H1 (cell line): ENCODE measurements at regions not wholly inside any gene's neighbourhood (a gene's known extent, or its start where the extent isn't known, plus 50 kb on each side); places are given as distances from the start of the nearest gene placed in this dataset.

Experiments
- CTCF ChIA-PET: fragments of 300-600 bp; sonication (Branson Sonifier 250); formaldehyde crosslinking; loops from one replicate; lab custom pipeline; 2021; ENCODE audit not compliant: partially characterized antibody; lab: Charles Lee
- POLR2A ChIA-PET: fragments of 300-600 bp; sonication (Branson Sonifier 250); formaldehyde crosslinking; loops from one replicate; lab custom pipeline; 2021; ENCODE audit warnings: inconsistent platforms; ENCODE audit not compliant: partially characterized antibody; lab: Charles Lee
- DNase-seq, 2 experiments: peaks; one replicate each; pipeline versions ENCODE4 v3.0.0 to v3.0.0-alpha.2; 2010 to 2022; ENCODE audit warnings: low spot score in 2 of 2, low read depth in 1 of 2, mixed read lengths in 1 of 2
- FAIRE-seq: peaks from 2 replicates; lab custom pipeline; 2011; peaks lifted over from hg19 to GRCh38; lab: Jason Lieb, UNC
- H2AFZ ChIP-seq: 2 replicates; pipeline ENCODE4 v1.8.1; 2012; ENCODE audit warnings: low read length, inconsistent platforms
- H2AK5ac ChIP-seq: 2 replicates; pipeline ENCODE4 v1.6.1; 2013; ENCODE audit warnings: low read depth, low read length
- H2BK120ac ChIP-seq: replicated peaks from 2 replicates; pipeline ENCODE3; 2013; ENCODE audit warnings: low read depth, low read length, inconsistent platforms
- H2BK12ac ChIP-seq: 2 replicates; pipeline ENCODE4 v1.6.1; 2013; ENCODE audit warnings: low read depth, low read length
- H2BK15ac ChIP-seq: 2 replicates; pipeline ENCODE4 v1.6.1; 2013; ENCODE audit warnings: low read length
- H2BK20ac ChIP-seq: 2 replicates; pipeline ENCODE4 v1.6.1; 2013; ENCODE audit warnings: low read length
- H2BK5ac ChIP-seq: 2 replicates; pipeline ENCODE4 v1.6.1; 2013; ENCODE audit warnings: low read depth, low read length
- H3K14ac ChIP-seq: 2 replicates; pipeline ENCODE4 v1.6.1; 2013; ENCODE audit warnings: inconsistent platforms; ENCODE audit not compliant: insufficient read length
- H3K18ac ChIP-seq: 2 replicates; pipeline ENCODE4 v1.6.1; 2013; ENCODE audit warnings: low read length; ENCODE audit errors: extremely low read depth
- H3K23ac ChIP-seq: 2 replicates; pipeline ENCODE4 v1.6.1; 2013; ENCODE audit warnings: inconsistent platforms; ENCODE audit not compliant: insufficient read length
- H3K23me2 ChIP-seq: 2 replicates; pipeline ENCODE4 v1.6.1; 2013; ENCODE audit warnings: low read depth, low read length
- H3K27ac ChIP-seq: 2 replicates; pipeline ENCODE4 v1.6.1; 2011; ENCODE audit warnings: low read depth, low read length, inconsistent platforms
- H3K27me3 ChIP-seq, 4 experiments: replicated peaks in 1 of 4; 1 replicate in 1 of 4; 2 replicates in 3 of 4; pipeline versions ENCODE4 v1.6.1 to v1.8.1; 2011 to 2013; ENCODE audit warnings: low read length in 3 of 4, mild to moderate bottlenecking in 3 of 4, inconsistent platforms in 2 of 4, mixed read lengths in 2 of 4, moderate library complexity in 1 of 4; ENCODE audit not compliant: control insufficient read depth in 3 of 4, insufficient read depth in 3 of 4; ENCODE audit errors: extremely low read depth in 1 of 4
- H3K36me3 ChIP-seq, 4 experiments: 2 replicates each; pipeline versions ENCODE4 v1.6.1 to v1.8.1; 2011 to 2013; ENCODE audit warnings: mild to moderate bottlenecking in 4 of 4, low read length in 3 of 4, moderate library complexity in 2 of 4, control low read depth in 1 of 4, inconsistent platforms in 1 of 4; ENCODE audit not compliant: insufficient read depth in 4 of 4, control insufficient read depth in 2 of 4
- H3K4ac ChIP-seq: replicated peaks from 2 replicates; pipeline ENCODE3; 2013; ENCODE audit warnings: low read length, low read depth, mixed read lengths, inconsistent platforms; ENCODE audit not compliant: insufficient read length
- H3K4me1 ChIP-seq, 4 experiments: replicated peaks in 1 of 4; 1 replicate in 1 of 4; 2 replicates in 3 of 4; pipeline versions ENCODE4 v1.6.1 to v1.8.1; 2011 to 2013; ENCODE audit warnings: low read length in 3 of 4, inconsistent platforms in 2 of 4, mixed read lengths in 1 of 4; ENCODE audit not compliant: insufficient read depth in 4 of 4, control insufficient read depth in 3 of 4
- H3K4me2 ChIP-seq, 2 experiments: 2 replicates each; pipeline versions ENCODE4 v1.6.1 to v1.8.1; 2011 to 2013; ENCODE audit warnings: low read depth in 2 of 2, low read length in 2 of 2, control low read depth in 1 of 2, inconsistent platforms in 1 of 2, mild to moderate bottlenecking in 1 of 2; ENCODE audit not compliant: insufficient read depth in 1 of 2
- H3K4me3 ChIP-seq, 4 experiments: fragments of 200-600, 300-600 bp in 1 of 4; sonication (generic), shearing (Covaris generic), sonication (Bioruptor Twin) in 1 of 4; 2 replicates each; pipeline versions ENCODE4 v1.5.1 to v1.8.1; 2011 to 2016; ENCODE audit warnings: low read length in 4 of 4, low read depth in 3 of 4, control low read depth in 2 of 4, inconsistent platforms in 2 of 4, mild to moderate bottlenecking in 2 of 4, mixed read lengths in 1 of 4, moderate library complexity in 1 of 4; ENCODE audit not compliant: insufficient read depth in 2 of 4; ENCODE audit errors: extremely low read depth in 1 of 4
- H3K56ac ChIP-seq: replicated peaks from 2 replicates; pipeline ENCODE3; 2013; ENCODE audit warnings: low read depth, mild to moderate bottlenecking, mixed read lengths, low read length, inconsistent platforms; ENCODE audit not compliant: insufficient read length
- H3K79me1 ChIP-seq: 2 replicates; pipeline ENCODE4 v1.6.1; 2013; ENCODE audit warnings: low read depth, low read length, control low read depth
- H3K79me2 ChIP-seq, 2 experiments: 2 replicates each; pipeline versions ENCODE4 v1.6.1 to v1.8.1; 2012 to 2013; ENCODE audit warnings: low read length in 2 of 2, mild to moderate bottlenecking in 2 of 2, inconsistent platforms in 1 of 2; ENCODE audit not compliant: insufficient read depth in 2 of 2, control insufficient read depth in 1 of 2
- H3K9ac ChIP-seq, 4 experiments: replicated peaks in 1 of 4; 1 replicate in 1 of 4; 2 replicates in 3 of 4; pipeline versions ENCODE4 v1.6.1 to v1.8.1; 2011 to 2013; ENCODE audit warnings: low read depth in 3 of 4, low read length in 3 of 4, control low read depth in 2 of 4, mild to moderate bottlenecking in 2 of 4, moderate library complexity in 2 of 4, inconsistent platforms in 1 of 4; ENCODE audit errors: extremely low read depth in 1 of 4
- H3K9me3 ChIP-seq, 2 experiments: 2 replicates each; pipeline versions ENCODE4 v1.6.1 to v1.8.1; 2012 to 2013; ENCODE audit warnings: mild to moderate bottlenecking in 2 of 2, moderate library complexity in 2 of 2, control low read depth in 1 of 2, inconsistent platforms in 1 of 2, low read depth in 1 of 2, low read length in 1 of 2, mixed read lengths in 1 of 2; ENCODE audit not compliant: insufficient read depth in 2 of 2
- H4K20me1 ChIP-seq, 2 experiments: replicated peaks in 1 of 2; 2 replicates each; pipeline versions ENCODE3 to v1.8.1; 2011 to 2013; ENCODE audit warnings: inconsistent platforms in 2 of 2, low read length in 2 of 2, mild to moderate bottlenecking in 1 of 2; ENCODE audit not compliant: insufficient read depth in 2 of 2, control insufficient read depth in 1 of 2
- H4K5ac ChIP-seq: 2 replicates; pipeline ENCODE4 v1.6.1; 2013; ENCODE audit warnings: low read length, low read depth, mixed read lengths, inconsistent platforms; ENCODE audit not compliant: insufficient read length
- H4K8ac ChIP-seq: 2 replicates; pipeline ENCODE4 v1.8.0; 2013; ENCODE audit warnings: mild to moderate bottlenecking, moderate library complexity, low read length, inconsistent platforms; ENCODE audit not compliant: insufficient read depth; ENCODE audit errors: extremely low read depth
- H4K91ac ChIP-seq: replicated peaks from 2 replicates; pipeline ENCODE3; 2013; ENCODE audit warnings: low read length, mixed read lengths, inconsistent platforms; ENCODE audit not compliant: insufficient read length
- BACH1 ChIP-seq: IDR thresholded peaks from 2 replicates; pipeline ENCODE4 v1.6.1; 2012; ENCODE audit warnings: low read length, improper control_type of control experiment
- WGBS, 2 experiments: shearing (Covaris generic) in 1 of 2; methylation state at CpG; one replicate each; pipeline versions ENCODE4 v1.1.6 to v1.1.7; 2013 to 2015; ENCODE audit warnings: low lambda C conversion rate in 2 of 2, mixed read lengths in 2 of 2, inconsistent platforms in 1 of 2, low coverage in 1 of 2, missing lambda C conversion rate in 1 of 2; ENCODE audit not compliant: insufficient replicate concordance in 2 of 2, insufficient coverage in 1 of 2, insufficient read length in 1 of 2; ENCODE audit errors: extremely low coverage in 1 of 2, missing lambda C conversion rate in 1 of 2; 5-methylcytosine and 5-hydroxymethylcytosine counted together
- TF ChIP-seq, protein P1 (sequence below): IDR thresholded peaks from 2 replicates; pipeline ENCODE4 v1.6.1; 2012; ENCODE audit warnings: low read length, inconsistent platforms

DNA sequence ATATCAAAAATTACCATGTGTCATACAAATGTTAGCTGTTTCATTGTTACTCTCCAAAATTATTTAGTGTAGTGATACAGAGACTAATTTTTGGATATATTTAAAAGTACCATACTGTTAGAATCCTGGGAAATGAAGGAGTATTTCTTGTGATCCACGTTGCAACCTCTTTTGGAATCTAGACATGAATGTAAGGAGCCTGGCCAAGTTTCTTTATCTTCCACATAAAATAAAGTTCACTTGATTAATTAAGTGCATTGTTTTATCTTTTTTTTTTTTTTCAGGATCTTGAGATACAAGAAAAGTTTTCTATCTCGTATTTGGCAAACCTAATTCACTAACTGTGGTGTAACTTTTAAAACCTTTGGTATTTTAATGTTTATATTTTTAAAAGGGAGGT, 270.7 kb downstream of the SOX4 start (continued):
- TF ChIP-seq BACH1: no peak

GRCh38 chr6:21868226-21868625, 274.7 kb downstream of the SOX4 start:
- Histone ChIP-seq H3K4me2 (no peak overlapping the region), H4K5ac (no peak overlapping the region), H3K36me3 (no peaks in the 10 kb centered on the region), H2BK120ac (no peak overlapping the region), H3K4me1 (peaks cover 0 to 10% (median 2%) of the 10 kb centered on the region in 4 experiments; a peak in 4 of 7 replicates), H3K9ac (no peak overlapping the region), H2BK12ac (no peak overlapping the region), H3K4me3 (no peak overlapping the region), H2AK5ac (no peak overlapping the region), H3K18ac (no peak overlapping the region), H3K56ac (no peak overlapping the region), H2BK20ac (no peak overlapping the region), H3K4ac (no peak overlapping the region), H4K8ac (no peak overlapping the region), H3K79me1 (peaks cover 5% of the 10 kb centered on the region; the same call in 1 of the 2 replicates), H4K20me1 (no peaks in the 10 kb centered on the region), H3K23ac (no peak overlapping the region), H2AFZ (no peak overlapping the region), H3K79me2 (peaks cover 0 to 52% of the 10 kb centered on the region in 2 experiments; a peak in 2 of 4 replicates), H2BK5ac (no peak overlapping the region), H4K91ac (no peak overlapping the region), H3K27ac (no peak overlapping the region), H3K14ac (no peak overlapping the region), H2BK15ac (no peak overlapping the region), H3K27me3 (no peaks in the 10 kb centered on the region), H3K9me3 (no peaks in the 10 kb centered on the region), H3K23me2 (no peaks in the 10 kb centered on the region)
- FAIRE-seq (no peak), DNase-seq (no peak)
- ChIA-PET CTCF (no interaction called here), POLR2A (no interaction called here)
- WGBS, 2 experiments: 94% methylated on average over 2 of the region's 2 CpGs; no CpG with 5 or more reads in 1 of the 2 experiments
- TF ChIP-seq, protein P1, sequence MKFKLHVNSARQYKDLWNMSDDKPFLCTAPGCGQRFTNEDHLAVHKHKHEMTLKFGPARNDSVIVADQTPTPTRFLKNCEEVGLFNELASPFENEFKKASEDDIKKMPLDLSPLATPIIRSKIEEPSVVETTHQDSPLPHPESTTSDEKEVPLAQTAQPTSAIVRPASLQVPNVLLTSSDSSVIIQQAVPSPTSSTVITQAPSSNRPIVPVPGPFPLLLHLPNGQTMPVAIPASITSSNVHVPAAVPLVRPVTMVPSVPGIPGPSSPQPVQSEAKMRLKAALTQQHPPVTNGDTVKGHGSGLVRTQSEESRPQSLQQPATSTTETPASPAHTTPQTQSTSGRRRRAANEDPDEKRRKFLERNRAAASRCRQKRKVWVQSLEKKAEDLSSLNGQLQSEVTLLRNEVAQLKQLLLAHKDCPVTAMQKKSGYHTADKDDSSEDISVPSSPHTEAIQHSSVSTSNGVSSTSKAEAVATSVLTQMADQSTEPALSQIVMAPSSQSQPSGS: no peak
